ENCODE measurements at regions not wholly inside any gene's neighbourhood (a gene's known extent, or its start where the extent isn't known, plus 50 kb on each side); places are given as distances from the start of the nearest gene placed in this dataset.

GRCh38 chr2:167862296-167862695 is 385.1 kb downstream of the STK39 start:
- Histone ChIP-seq H3K9me3 (ENCODE audit: control insufficient read depth, insufficient read depth, low read depth, low read length) (peaks cover 21% of the 10 kb centered on the region), H3K4me1 (ENCODE audit: control insufficient read depth, insufficient read depth, low read length) (peaks cover 22% of the 10 kb centered on the region), H3K36me3 (ENCODE audit: control insufficient read depth, insufficient read depth, low read length) (peaks cover 11% of the 10 kb centered on the region), H3K27ac (ENCODE audit: low read depth, low read length) (peak overlapping the region; percentile 80), H3K4me3 (ENCODE audit: low read depth, low read length) (no peak overlapping the region), H3K27me3 (ENCODE audit: control insufficient read depth, insufficient read depth, low read length) (no peaks in the 10 kb centered on the region), H3K9ac (ENCODE audit: low read length) (peak overlapping the region; percentile 0)

GRCh38 chr2:167861574-167862193 is 385.7 kb downstream of the STK39 start:
- Histone ChIP-seq H3K4me3 (ENCODE audit: low read depth, low read length) (no peak overlapping the region), H3K27me3 (ENCODE audit: control insufficient read depth, insufficient read depth, low read length) (no peaks in the 10 kb centered on the region), H3K9me3 (ENCODE audit: control insufficient read depth, insufficient read depth, low read depth, low read length) (peaks cover 21% of the 10 kb centered on the region), H3K9ac (ENCODE audit: low read length) (peak overlapping the region; percentile 0), H3K4me1 (ENCODE audit: control insufficient read depth, insufficient read depth, low read length) (peaks cover 22% of the 10 kb centered on the region), H3K27ac (ENCODE audit: low read depth, low read length) (peak overlapping the region; percentile 80), H3K36me3 (ENCODE audit: control insufficient read depth, insufficient read depth, low read length) (peaks cover 11% of the 10 kb centered on the region)

GRCh38 chr2:167860082-167860481 is 387.3 kb downstream of the STK39 start:
- Histone ChIP-seq H3K27ac (ENCODE audit: low read depth, low read length) (peak overlapping the region; percentile 68), H3K27me3 (ENCODE audit: control insufficient read depth, insufficient read depth, low read length) (no peaks in the 10 kb centered on the region)

GRCh38 chr2:167859676-167860075 is 387.7 kb downstream of the STK39 start:
- H3K4me1 ChIP-seq (ENCODE audit: control insufficient read depth, insufficient read depth, low read length) = peaks cover 22% of the 10 kb centered on the region
- H3K27ac ChIP-seq (ENCODE audit: low read depth, low read length) = no peak overlapping the region; the same call in 1 of the 2 replicates
- no peak overlapping the region for H3K4me3 ChIP-seq (ENCODE audit: low read depth, low read length)
- peaks cover 11% of the 10 kb centered on the region for H3K36me3 ChIP-seq (ENCODE audit: control insufficient read depth, insufficient read depth, low read length)
- H3K27me3 ChIP-seq (ENCODE audit: control insufficient read depth, insufficient read depth, low read length) = no peaks in the 10 kb centered on the region
- no peak overlapping the region for H3K9ac ChIP-seq (ENCODE audit: low read length)
- H3K9me3 ChIP-seq (ENCODE audit: control insufficient read depth, insufficient read depth, low read depth, low read length) = peaks cover 21% of the 10 kb centered on the region

More at GRCh38 chr2:167860082-167860481, 387.3 kb downstream of the STK39 start:
- Histone ChIP-seq H3K4me1 (ENCODE audit: control insufficient read depth, insufficient read depth, low read length) (peaks cover 22% of the 10 kb centered on the region), H3K36me3 (ENCODE audit: control insufficient read depth, insufficient read depth, low read length) (peaks cover 11% of the 10 kb centered on the region), H3K9me3 (ENCODE audit: control insufficient read depth, insufficient read depth, low read depth, low read length) (peaks cover 21% of the 10 kb centered on the region), H3K4me3 (ENCODE audit: low read depth, low read length) (no peak overlapping the region), H3K9ac (ENCODE audit: low read length) (no peak overlapping the region)

GRCh38 chr2:167858086-167858485 is 389.3 kb downstream of the STK39 start:
- H3K9ac ChIP-seq (ENCODE audit: low read length) = no peak overlapping the region
- H3K27me3 ChIP-seq (ENCODE audit: control insufficient read depth, insufficient read depth, low read length) = no peaks in the 10 kb centered on the region
- H3K9me3 ChIP-seq (ENCODE audit: control insufficient read depth, insufficient read depth, low read depth, low read length) = peaks cover 9% of the 10 kb centered on the region
- H3K27ac ChIP-seq (ENCODE audit: low read depth, low read length) = no peak overlapping the region
- no peak overlapping the region for H3K4me3 ChIP-seq (ENCODE audit: low read depth, low read length)
- peaks cover 3% of the 10 kb centered on the region for H3K36me3 ChIP-seq (ENCODE audit: control insufficient read depth, insufficient read depth, low read length)
- peaks cover 22% of the 10 kb centered on the region for H3K4me1 ChIP-seq (ENCODE audit: control insufficient read depth, insufficient read depth, low read length)

- peaks cover 4% of the 10 kb centered on the region for H3K9me3 ChIP-seq (ENCODE audit: control insufficient read depth, insufficient read depth, low read depth, low read length)
- no peaks in the 10 kb centered on the region; the same call in 1 of the 2 replicates for H3K36me3 ChIP-seq (ENCODE audit: control insufficient read depth, insufficient read depth, low read length)
- H3K4me1 ChIP-seq (ENCODE audit: control insufficient read depth, insufficient read depth, low read length) = peaks cover 22% of the 10 kb centered on the region
- H3K27me3 ChIP-seq (ENCODE audit: control insufficient read depth, insufficient read depth, low read length) = no peaks in the 10 kb centered on the region
- H3K4me3 ChIP-seq (ENCODE audit: low read depth, low read length) = no peak overlapping the region
- no peak overlapping the region for H3K9ac ChIP-seq (ENCODE audit: low read length)
- no peak overlapping the region for H3K27ac ChIP-seq (ENCODE audit: low read depth, low read length)
Observed at GRCh38 chr2:167857416-167857815, 390.0 kb downstream of the STK39 start.

- Histone ChIP-seq H3K36me3 (ENCODE audit: control insufficient read depth, insufficient read depth, low read length) (no peaks in the 10 kb centered on the region), H3K27me3 (ENCODE audit: control insufficient read depth, insufficient read depth, low read length) (no peaks in the 10 kb centered on the region), H3K4me1 (ENCODE audit: control insufficient read depth, insufficient read depth, low read length) (peaks cover 16% of the 10 kb centered on the region), H3K9ac (ENCODE audit: low read length) (no peak overlapping the region), H3K4me3 (ENCODE audit: low read depth, low read length) (no peak overlapping the region), H3K27ac (ENCODE audit: low read depth, low read length) (no peak overlapping the region), H3K9me3 (ENCODE audit: control insufficient read depth, insufficient read depth, low read depth, low read length) (no peaks in the 10 kb centered on the region)
Observed at GRCh38 chr2:167856190-167856589, 391.2 kb downstream of the STK39 start.

- no peaks in the 10 kb centered on the region for H3K9me3 ChIP-seq (ENCODE audit: control insufficient read depth, insufficient read depth, low read depth, low read length)
- H3K27ac ChIP-seq (ENCODE audit: low read depth, low read length) = no peak overlapping the region
- H3K36me3 ChIP-seq (ENCODE audit: control insufficient read depth, insufficient read depth, low read length) = no peaks in the 10 kb centered on the region
- H3K4me1 ChIP-seq (ENCODE audit: control insufficient read depth, insufficient read depth, low read length) = peaks cover 6% of the 10 kb centered on the region
- H3K27me3 ChIP-seq (ENCODE audit: control insufficient read depth, insufficient read depth, low read length) = no peaks in the 10 kb centered on the region
- H3K9ac ChIP-seq (ENCODE audit: low read length) = no peak overlapping the region
- H3K4me3 ChIP-seq (ENCODE audit: low read depth, low read length) = no peak overlapping the region
Observed at GRCh38 chr2:167855211-167855610, 392.2 kb downstream of the STK39 start.

- Histone ChIP-seq H3K9ac (ENCODE audit: low read length) (no peak overlapping the region), H3K36me3 (ENCODE audit: control insufficient read depth, insufficient read depth, low read length) (no peaks in the 10 kb centered on the region), H3K27me3 (ENCODE audit: control insufficient read depth, insufficient read depth, low read length) (no peaks in the 10 kb centered on the region), H3K4me3 (ENCODE audit: low read depth, low read length) (no peak overlapping the region), H3K27ac (ENCODE audit: low read depth, low read length) (no peak overlapping the region), H3K4me1 (ENCODE audit: control insufficient read depth, insufficient read depth, low read length) (no peaks in the 10 kb centered on the region), H3K9me3 (ENCODE audit: control insufficient read depth, insufficient read depth, low read depth, low read length) (no peaks in the 10 kb centered on the region)
Observed at GRCh38 chr2:167853717-167854116, 393.7 kb downstream of the STK39 start.

GRCh38 chr2:167851876-167852275 is 395.5 kb downstream of the STK39 start:
- Histone ChIP-seq H3K27ac (ENCODE audit: low read depth, low read length) (no peak overlapping the region), H3K4me1 (ENCODE audit: control insufficient read depth, insufficient read depth, low read length) (no peaks in the 10 kb centered on the region), H3K4me3 (ENCODE audit: low read depth, low read length) (no peak overlapping the region), H3K36me3 (ENCODE audit: control insufficient read depth, insufficient read depth, low read length) (no peaks in the 10 kb centered on the region), H3K9me3 (ENCODE audit: control insufficient read depth, insufficient read depth, low read depth, low read length) (peaks cover 2% of the 10 kb centered on the region; the same call in 1 of the 2 replicates), H3K27me3 (ENCODE audit: control insufficient read depth, insufficient read depth, low read length) (no peaks in the 10 kb centered on the region), H3K9ac (ENCODE audit: low read length) (no peak overlapping the region)

GRCh38 chr2:167851323-167851860 is 396.0 kb downstream of the STK39 start:
- Histone ChIP-seq H3K9ac (ENCODE audit: low read length) (no peak overlapping the region), H3K4me1 (ENCODE audit: control insufficient read depth, insufficient read depth, low read length) (no peaks in the 10 kb centered on the region), H3K36me3 (ENCODE audit: control insufficient read depth, insufficient read depth, low read length) (no peaks in the 10 kb centered on the region), H3K4me3 (ENCODE audit: low read depth, low read length) (no peak overlapping the region), H3K9me3 (ENCODE audit: control insufficient read depth, insufficient read depth, low read depth, low read length) (peaks cover 7% of the 10 kb centered on the region; the same call in 1 of the 2 replicates), H3K27me3 (ENCODE audit: control insufficient read depth, insufficient read depth, low read length) (no peaks in the 10 kb centered on the region), H3K27ac (ENCODE audit: low read depth, low read length) (no peak overlapping the region)
